Prostate gland (tissue), 2 donors: ENCODE measurements at regions not wholly inside any gene's neighbourhood (a gene's known extent, or its start where the extent isn't known, plus 50 kb on each side); places are given as distances from the start of the nearest gene placed in this dataset.

Source experiments
- POLR2A ChIP-seq: fragments of 450-650 bp; IDR thresholded peaks from one replicate; pipeline ENCODE4 v1.6.1; 2016; ENCODE audit warnings: antibody characterized with exemption, mild to moderate bottlenecking
- TF ChIP-seq, protein P1 (sequence below), 4 experiments: fragments of 200-600 bp in 2 of 4; fragments of 450-650 bp in 2 of 4; sonication (generic) in 2 of 4; IDR thresholded peaks; 1 replicate in 3 of 4; 2 replicates in 1 of 4; pipeline ENCODE4 v1.5.1; 2016 to 2019; ENCODE audit warnings: antibody characterized with exemption in 4 of 4, mild to moderate bottlenecking in 2 of 4, moderate library complexity in 2 of 4

GRCh38 chr5:144774197-144774596 is 603.5 kb downstream of the KCTD16 start:
- TF ChIP-seq, protein P1, sequence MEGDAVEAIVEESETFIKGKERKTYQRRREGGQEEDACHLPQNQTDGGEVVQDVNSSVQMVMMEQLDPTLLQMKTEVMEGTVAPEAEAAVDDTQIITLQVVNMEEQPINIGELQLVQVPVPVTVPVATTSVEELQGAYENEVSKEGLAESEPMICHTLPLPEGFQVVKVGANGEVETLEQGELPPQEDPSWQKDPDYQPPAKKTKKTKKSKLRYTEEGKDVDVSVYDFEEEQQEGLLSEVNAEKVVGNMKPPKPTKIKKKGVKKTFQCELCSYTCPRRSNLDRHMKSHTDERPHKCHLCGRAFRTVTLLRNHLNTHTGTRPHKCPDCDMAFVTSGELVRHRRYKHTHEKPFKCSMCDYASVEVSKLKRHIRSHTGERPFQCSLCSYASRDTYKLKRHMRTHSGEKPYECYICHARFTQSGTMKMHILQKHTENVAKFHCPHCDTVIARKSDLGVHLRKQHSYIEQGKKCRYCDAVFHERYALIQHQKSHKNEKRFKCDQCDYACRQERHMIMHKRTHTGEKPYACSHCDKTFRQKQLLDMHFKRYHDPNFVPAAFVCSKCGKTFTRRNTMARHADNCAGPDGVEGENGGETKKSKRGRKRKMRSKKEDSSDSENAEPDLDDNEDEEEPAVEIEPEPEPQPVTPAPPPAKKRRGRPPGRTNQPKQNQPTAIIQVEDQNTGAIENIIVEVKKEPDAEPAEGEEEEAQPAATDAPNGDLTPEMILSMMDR (IDR thresholded peaks at IDR 0.05), result no peak
- no peak for TF ChIP-seq POLR2A
